Uterus (tissue), 2 donors: ENCODE measurements at regions not wholly inside any gene's neighbourhood (a gene's known extent, or its start where the extent isn't known, plus 50 kb on each side); places are given as distances from the start of the nearest gene placed in this dataset.

Experiments
- POLR2A ChIP-seq, 2 donors: fragments of 450-650 bp; IDR thresholded peaks; one replicate each; pipeline ENCODE4 v1.6.1; 2016; ENCODE audit warnings: antibody characterized with exemption in 2 of 2, mild to moderate bottlenecking in 1 of 2, moderate library complexity in 1 of 2
- TF ChIP-seq, protein P1 (sequence below), 4 experiments: fragments of 200-600 bp in 2 of 4; fragments of 450-650 bp in 2 of 4; sonication (generic) in 2 of 4; IDR thresholded peaks; one replicate each; pipeline ENCODE4 v1.5.1; 2016 to 2019; ENCODE audit warnings: antibody characterized with exemption in 4 of 4, mild to moderate bottlenecking in 2 of 4, moderate library complexity in 1 of 4

DNA sequence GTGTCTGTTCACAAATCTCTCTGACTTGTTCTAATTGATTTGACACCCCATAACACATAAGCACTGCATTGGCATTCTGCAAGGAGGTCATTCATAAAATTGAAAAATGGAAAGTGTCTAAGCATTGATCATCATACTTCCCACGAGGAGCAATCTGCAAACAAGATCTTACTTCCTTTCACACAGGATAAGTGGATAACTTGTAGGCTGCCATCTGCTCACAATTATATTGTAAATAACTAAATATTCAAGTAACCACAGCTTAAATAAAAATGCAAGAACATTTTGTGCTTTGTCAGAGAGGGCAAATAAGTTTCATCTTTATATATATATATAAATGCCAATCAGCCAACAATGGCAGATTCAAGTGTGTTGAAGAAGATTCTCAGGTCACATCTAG lies 264.8 kb upstream of the ZC3H12C start:
- TF ChIP-seq POLR2A (IDR thresholded peaks at IDR 0.05), result no peak
- TF ChIP-seq, protein P1, sequence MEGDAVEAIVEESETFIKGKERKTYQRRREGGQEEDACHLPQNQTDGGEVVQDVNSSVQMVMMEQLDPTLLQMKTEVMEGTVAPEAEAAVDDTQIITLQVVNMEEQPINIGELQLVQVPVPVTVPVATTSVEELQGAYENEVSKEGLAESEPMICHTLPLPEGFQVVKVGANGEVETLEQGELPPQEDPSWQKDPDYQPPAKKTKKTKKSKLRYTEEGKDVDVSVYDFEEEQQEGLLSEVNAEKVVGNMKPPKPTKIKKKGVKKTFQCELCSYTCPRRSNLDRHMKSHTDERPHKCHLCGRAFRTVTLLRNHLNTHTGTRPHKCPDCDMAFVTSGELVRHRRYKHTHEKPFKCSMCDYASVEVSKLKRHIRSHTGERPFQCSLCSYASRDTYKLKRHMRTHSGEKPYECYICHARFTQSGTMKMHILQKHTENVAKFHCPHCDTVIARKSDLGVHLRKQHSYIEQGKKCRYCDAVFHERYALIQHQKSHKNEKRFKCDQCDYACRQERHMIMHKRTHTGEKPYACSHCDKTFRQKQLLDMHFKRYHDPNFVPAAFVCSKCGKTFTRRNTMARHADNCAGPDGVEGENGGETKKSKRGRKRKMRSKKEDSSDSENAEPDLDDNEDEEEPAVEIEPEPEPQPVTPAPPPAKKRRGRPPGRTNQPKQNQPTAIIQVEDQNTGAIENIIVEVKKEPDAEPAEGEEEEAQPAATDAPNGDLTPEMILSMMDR (IDR thresholded peaks at IDR 0.05), result no peak
